NCI-H2081 (cell line): ENCODE measurements at regions not wholly inside any gene's neighbourhood (a gene's known extent, or its start where the extent isn't known, plus 50 kb on each side); places are given as distances from the start of the nearest gene placed in this dataset.
A peak's percentile ranks its signal among the peaks of the same experiment; 100 is the strongest.
"Not testable (repeated sequence)": the region's sequence is repeated elsewhere in the genome, so short reads cannot be mapped to it uniquely, and the experiment has no call there.

ENCODE experiments used
- DNase-seq, 2 experiments: peaks; one replicate each; lab custom pipeline; 2025; lab: John Stamatoyannopoulos, UW

DNA sequence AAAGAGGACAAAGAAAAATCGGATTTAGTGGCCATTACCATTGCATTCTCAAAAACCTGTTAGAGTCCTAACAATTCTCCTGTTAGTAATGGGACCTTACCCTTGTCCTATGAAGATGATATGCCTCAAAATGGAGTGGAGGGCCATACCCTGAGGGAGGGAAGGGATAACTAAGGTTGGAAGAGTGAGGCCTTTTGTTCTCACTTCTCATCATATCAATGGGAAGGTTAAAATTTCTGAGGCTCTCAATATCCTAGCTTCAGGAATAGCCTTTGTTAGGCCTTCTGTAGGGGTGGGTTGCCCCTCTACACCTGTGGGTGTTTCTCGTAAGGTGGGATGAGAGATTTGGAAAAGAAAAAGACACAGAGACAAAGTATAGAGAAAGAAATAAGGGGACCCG is 109.4 kb upstream of the SGIP1 start:
- DNase-seq: not testable (repeated sequence)

- no peak for DNase-seq
Measured at GRCh38 chr1:66426239-66426853, 107.6 kb upstream of the SGIP1 start.

- not testable (repeated sequence) for DNase-seq
Measured at GRCh38 chr1:66430815-66431214, 103.1 kb upstream of the SGIP1 start.

DNA sequence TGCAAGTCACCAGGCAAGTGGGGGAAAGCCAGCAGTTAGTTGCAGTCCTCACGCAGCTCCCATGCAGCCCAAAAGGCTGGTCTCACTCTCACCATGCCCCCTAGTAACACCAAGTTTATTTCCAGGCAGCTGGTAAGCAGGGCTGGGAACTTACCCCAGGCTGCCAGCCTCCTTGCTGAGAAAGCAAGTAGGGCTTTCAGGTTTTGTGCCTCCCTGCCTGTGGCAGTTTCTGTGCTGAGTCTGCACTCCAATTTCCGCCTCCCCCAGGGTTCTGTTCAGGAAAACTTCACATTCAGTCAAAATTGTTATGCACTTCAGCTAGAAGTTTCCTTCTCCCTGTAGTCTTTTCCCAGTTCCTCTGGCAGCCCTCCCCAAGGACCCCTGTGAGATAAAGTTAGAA is 102.0 kb upstream of the SGIP1 start:
- DNase-seq: no peak

GRCh38 chr1:66433611-66434010 is 100.3 kb upstream of the SGIP1 start:
- no peak for DNase-seq

DNA sequence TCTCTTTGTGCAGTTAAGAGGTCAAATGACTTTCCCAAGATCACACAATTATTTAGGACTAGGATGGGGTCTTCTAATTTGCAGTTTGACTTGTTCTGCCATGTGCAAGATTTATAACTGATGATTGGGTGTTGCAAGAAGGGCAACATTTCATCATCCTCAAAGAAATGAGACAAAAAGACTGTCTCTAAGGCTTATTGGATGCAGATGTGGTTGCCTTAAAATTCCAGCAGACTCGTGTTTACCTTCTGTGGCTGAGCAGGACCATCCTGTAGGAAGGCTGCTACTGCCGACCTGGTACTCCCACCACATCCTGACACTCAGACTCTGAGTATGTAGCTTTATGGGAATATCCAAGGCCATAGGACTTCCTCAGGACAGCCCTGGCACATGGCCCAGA is 99.9 kb upstream of the SGIP1 start:
- no peak for DNase-seq

GRCh38 chr1:66435541-66435940 is 98.4 kb upstream of the SGIP1 start:
- DNase-seq: no peak

DNA sequence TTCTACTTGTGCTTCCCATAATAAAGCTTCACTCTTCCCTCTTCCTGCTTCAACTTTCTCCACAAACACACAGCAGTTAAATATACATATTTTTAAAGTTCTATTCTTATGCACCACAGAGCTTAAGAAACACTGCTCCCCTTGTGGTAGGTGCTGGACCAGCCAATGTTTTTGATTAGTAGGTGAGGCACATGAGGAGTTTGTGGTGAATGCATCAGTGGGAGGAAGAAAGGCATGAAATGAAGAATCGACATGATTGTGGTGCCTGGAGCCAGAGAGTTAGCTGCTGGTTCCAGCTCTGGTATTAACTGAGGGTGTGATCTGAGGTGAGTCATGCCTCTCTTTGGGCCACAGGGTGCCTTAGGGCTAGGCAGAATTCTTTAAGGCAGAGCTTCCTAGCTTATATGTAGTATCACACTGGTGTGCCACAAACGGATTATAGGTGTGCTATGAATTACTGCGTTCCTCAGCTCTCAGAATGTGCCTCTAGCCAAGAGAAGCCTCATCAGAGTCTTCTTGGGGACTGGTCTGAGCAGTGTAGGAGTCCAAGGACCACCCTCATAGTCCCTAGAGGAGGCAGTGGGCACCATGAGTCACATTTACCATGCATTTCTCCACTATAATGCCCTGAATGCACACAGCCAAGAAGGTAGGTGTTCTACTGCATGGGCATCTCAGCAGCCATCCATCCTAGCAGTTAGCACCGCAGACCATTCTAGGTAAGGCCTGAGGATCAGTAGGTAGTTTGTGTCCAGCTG is 97.4 kb upstream of the SGIP1 start:
- no peak for DNase-seq

- DNase-seq: no peak
Measured at GRCh38 chr1:66437136-66437401, 96.9 kb upstream of the SGIP1 start.

DNA sequence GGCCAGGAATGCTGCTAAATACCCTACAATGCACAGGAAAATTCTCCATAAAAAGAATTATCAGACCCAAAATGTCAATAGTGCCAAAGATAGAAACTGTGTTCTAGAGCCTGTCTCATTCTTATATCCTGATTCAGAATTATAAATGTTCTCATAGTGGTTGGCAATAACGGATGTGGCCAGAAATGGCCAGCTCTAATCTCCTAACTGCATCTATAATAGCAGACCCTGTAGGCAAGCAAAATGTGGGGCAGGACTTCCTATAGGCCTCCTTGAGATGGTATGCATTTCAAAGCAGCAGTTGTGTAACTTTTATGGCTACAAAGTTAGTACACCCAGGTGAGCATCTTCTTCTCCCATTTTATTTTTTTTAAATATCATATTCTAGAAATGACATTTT is 95.9 kb upstream of the SGIP1 start:
- no peak for DNase-seq

GRCh38 chr1:66438501-66438900 is 95.5 kb upstream of the SGIP1 start:
- no peak for DNase-seq

DNA sequence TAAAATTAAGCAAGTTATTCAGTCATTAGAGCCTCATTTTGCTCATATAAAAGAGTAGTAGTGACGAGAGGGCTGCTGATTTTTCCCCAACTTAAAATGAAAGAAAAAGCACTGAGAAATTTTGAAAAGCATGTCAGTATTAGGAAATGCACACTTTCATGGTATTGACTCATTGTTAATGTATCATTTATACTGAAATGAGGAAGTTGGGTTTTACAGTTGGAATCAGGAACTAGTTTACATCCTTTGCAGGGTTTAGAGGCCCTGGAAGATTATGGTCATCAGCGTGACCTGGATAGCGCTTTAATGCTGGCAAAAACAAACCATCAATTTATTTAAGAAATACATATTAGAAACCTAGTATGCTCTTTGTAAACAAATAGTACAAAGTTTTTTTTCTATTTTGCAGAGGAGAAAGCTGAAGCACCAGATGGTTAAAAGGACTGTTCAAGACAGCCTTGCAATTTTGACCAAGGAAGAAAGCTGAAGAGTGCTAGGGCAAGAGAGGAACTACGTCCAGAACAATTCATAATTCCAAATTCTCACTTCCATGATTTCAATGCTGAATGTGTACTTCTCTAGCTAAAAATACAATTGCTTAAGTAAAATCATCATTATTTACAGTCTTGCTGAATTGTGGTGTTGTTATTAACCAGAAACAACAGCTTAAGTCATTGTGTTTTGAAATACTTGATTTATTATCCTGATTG is 94.8 kb upstream of the SGIP1 start:
- DNase-seq: no peak

DNA sequence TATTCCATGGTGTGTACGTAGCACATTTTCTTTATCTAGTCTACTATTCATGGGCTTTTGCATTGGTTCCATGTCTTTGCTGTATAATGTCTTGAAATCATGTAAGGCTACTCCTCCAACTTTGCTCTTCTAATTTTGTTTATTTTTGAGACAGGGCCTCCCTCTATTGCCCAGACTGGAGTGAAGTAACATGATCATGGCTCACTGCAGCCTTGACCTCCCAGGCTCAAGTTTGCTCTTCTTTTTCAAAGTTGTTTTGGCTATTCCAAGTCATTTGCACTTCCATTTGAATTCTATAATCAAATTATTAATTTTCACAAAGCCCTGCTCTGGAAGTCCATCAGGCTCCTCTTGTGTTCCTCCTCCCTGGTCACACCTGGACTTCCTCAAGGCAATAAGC is 90.2 kb upstream of the SGIP1 start:
- no peak for DNase-seq

- DNase-seq: no peak
Measured at GRCh38 chr1:66444438-66445265, 89.3 kb upstream of the SGIP1 start.

DNA sequence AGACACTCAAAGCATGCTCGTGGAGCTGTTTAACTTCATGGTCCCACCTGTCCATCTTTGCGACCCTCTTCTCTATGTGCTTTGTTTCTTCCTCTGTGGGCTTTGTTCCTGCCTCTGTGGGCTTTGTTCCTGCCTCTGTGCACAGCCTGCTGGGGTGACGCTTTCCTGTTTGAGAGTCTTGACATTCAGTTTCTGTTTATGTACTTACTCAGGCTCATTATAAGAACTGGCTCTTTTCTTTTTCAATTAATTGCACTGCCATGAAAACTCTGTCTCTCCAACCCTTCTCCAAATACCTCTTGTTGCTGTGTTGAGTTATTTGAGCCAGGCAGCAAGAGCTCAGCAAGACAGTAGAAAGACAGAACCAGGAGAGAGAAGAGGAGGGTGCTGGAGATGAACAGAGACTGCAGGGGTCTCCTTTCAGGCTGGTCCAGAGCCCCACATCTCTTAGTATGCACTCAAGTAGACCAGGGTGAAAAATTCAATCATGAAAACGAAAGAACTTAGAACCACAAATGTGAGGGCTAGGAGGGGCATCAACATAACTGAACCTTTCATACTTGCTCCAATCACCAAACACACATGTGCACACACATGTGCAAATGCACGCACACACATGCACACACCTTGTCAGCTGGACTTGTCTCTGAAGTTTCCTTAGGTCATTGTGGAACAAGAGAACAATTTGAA is 88.3 kb upstream of the SGIP1 start:
- no peak for DNase-seq

- peak; percentile 64 to 75 for DNase-seq
Measured at GRCh38 chr1:66446261-66447001, 87.5 kb upstream of the SGIP1 start.

- no peak for DNase-seq
Measured at GRCh38 chr1:66450043-66450514, 83.9 kb upstream of the SGIP1 start.

DNA sequence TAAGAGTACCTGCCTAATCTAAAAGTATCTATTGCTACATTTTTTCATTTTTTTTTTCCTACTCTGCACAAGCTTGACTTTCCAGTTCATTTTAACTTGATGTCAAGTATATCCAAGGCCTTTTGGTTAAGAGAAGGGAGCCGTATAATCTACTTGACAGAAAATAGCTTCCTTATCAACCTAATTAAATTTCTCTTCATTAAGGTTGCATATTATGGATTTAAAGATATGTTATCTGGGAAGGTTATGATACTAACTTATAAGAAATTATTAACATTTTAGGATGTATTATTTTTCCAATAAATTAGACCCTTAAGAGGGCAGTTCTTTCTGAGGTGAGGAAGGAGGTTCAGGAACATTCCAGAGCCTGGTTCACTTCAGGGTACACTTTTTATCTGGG is 83.1 kb upstream of the SGIP1 start:
- DNase-seq: no peak

- no peak for DNase-seq
Measured at GRCh38 chr1:66452162-66452561, 81.8 kb upstream of the SGIP1 start.

GRCh38 chr1:66452982-66453381 is 81.0 kb upstream of the SGIP1 start:
- DNase-seq: no peak

DNA sequence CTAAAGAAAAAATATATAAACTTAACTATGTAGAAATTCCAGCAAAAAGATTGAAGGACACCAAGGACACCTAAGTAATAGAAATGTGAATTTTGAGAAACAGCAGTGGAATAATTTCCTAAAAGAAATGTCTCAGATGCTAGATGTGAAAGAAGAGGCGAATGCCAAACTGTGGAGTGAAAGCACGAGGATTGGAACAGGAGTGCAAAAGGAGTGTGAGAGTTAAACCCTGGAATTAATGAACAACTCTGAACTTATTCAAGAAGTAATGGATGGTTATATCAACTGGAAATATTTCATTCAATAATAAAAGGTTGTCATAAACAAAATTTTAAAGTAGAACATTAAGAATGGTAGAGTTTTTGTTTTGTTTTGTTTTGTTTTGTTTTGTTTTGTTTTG is 78.5 kb upstream of the SGIP1 start:
- no peak for DNase-seq
